HG02973 (cell line): ENCODE measurements at regions not wholly inside any gene's neighbourhood (a gene's known extent, or its start where the extent isn't known, plus 50 kb on each side); places are given as distances from the start of the nearest gene placed in this dataset.

Source experiments
- ATAC-seq: cut with Tn5 transposase; IDR thresholded peaks from one replicate; pipeline ENCODE4 v1.9.1; 2021; ENCODE audit warnings: moderate library complexity; ENCODE audit not compliant: unreplicated experiment

DNA sequence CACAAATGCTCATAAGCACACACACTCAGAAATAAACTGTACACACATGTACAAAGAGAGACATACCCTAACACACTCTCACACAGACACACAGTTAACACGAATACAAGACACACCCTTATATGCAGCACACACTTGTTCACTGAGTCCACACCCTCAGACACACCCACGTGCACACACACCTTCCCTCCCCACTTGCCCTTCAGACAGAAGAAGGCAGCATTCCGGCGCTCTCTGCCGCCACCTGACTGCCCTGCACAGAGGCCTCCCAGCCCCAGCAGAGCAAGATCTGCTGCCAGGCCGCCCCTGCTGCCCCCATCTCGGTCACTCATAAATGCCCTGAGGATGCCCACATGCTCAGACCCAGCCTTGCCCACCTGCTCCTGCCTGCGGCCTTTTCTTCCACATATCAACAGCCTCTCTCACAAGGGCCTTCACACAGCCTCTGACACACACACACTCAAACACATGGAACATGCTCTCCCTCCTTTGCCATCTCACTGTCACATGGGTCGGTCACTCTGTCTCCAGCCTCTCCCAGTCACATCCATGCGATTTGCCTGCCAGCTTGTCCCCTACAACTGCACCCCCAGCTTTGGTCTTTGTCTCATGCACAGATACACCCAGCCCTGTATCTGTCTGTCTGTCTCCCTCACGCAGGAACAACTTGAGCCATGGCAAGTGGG is 71.1 kb downstream of the EPHB3 start:
- no peak for ATAC-seq
